ENCODE measurements at regions not wholly inside any gene's neighbourhood (a gene's known extent, or its start where the extent isn't known, plus 50 kb on each side); places are given as distances from the start of the nearest gene placed in this dataset.
"Not testable (repeated sequence)": the region's sequence is repeated elsewhere in the genome, so short reads cannot be mapped to it uniquely, and the experiment has no call there.

DNA sequence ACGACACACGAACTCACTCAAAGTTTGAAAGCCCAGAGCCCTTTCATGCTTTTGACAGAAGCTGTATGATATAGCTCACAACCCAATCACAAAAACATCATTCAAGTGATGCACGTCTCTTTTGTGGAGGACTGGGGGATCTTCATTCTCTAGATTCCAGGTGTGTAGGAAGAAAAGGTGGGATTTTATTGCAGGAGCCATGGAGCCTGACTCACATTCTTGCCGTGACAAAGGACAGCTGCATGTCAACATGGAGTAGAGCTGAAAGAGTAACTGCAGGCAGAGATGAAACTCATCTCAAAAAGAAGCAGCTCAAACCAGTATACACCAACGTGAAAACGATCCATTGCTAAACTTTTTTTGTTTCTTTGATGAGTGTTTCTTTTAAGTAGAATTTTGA is 50.9 kb upstream of the PDE1A start:
- no peak for DNase-seq

DNA sequence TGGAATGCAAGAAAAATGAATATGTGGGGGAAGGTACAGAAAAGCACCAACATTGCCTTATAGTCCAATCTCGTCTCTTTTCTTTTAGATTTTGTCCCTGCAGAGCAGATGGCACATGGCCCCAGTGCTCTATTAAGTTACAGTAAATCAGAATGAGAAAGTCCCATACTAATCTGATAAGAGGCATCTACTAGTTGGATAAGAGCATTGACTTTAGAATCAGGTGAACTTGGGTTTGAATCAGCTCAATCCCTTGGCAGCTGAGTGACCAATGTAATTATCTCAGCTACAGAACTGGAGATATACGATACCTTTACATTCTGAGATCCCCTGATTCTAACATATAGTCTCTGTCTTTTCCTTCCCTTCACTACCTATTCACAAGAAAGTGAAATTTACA is 54.8 kb upstream of the PDE1A start:
- DNase-seq = no peak

DNA sequence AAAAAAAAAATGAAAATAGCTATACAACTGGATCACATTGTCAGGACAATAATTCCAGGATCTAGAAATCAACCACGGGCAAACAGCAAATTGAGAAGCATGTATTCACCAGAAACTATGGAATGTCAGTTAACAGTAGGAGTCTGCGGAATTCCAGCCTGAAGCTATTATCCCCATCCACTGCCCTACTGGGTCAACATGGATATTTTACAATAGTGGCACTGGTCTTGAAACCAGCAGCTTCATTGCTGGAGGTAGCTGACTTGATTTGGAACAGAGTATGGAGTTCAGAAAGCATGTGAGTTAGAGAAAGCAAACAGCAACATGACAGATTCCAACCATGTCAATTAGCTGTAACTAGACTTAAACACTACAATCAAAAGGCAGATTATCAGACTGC is 55.7 kb upstream of the PDE1A start:
- DNase-seq = no peak

DNA sequence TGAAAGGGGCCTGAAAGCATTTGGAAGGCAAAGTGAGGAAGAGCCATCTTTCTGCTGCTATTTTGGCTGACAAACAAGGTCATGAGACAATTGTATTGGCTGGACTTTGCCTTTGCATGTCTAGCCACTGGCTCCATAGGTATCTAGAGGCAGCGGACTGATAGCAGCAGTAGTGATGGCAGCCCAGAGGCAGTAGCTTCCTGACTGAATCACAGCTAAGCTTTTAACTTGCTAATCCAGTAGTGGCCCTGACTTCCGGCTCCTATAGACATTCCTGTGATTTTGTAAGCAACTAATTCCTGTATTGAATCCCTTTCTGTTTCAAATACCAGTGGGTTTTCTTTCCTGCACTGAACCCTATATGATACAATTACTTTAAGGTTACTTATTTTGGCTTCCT is 69.8 kb upstream of the PDE1A start:
- DNase-seq = no peak

- no peak for DNase-seq
Observed at GRCh38 chr2:182499706-182500470, 73.1 kb upstream of the PDE1A start.

DNA sequence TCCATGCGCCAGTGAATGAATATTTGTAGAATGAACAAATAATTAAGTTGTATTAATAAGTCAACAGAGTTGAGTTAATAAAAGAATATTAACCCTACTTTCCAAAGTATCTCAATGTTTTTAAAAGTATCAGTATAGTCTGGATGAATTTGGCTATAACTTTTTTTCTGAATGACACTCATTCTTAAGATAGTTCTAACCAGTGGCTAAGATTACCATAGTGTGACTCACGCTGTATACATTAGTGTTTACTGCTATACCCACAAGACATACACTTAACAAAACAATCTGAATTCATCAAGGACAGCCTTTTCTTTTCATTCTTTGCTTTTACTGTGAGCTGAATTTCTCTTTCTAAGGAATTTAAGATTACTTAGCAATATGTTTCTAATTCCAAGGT is 77.0 kb upstream of the PDE1A start:
- no peak for DNase-seq

DNA sequence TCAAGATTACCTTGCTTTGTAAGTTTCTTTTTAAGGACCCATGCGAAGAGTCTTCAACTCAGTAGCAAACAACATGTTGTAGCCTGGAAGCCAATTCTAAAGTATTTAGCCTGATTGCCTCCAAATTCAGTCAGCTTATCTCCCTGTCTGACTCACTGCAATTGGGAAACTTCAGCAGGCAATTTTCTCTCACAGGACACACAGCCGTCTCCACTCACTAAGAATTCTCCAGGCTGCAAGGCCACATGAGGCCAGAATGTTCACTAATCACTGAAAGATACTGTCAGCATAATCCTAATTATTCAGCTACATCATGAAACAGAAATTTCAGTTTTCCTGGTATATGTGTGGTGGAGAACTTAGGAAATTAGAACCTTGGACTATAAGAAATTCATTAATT is 78.1 kb upstream of the PDE1A start:
- no peak for DNase-seq

GRCh38 chr2:182506606-182507005 is 79.8 kb upstream of the PDE1A start:
- DNase-seq = no peak

- not testable (repeated sequence) for DNase-seq
Observed at GRCh38 chr2:182508583-182508982, 81.7 kb upstream of the PDE1A start.

GRCh38 chr2:182509216-182509615 is 82.4 kb upstream of the PDE1A start:
- DNase-seq = no peak

GRCh38 chr2:182521453-182522404 is 94.9 kb upstream of the PDE1A start:
- no peak for DNase-seq

DNA sequence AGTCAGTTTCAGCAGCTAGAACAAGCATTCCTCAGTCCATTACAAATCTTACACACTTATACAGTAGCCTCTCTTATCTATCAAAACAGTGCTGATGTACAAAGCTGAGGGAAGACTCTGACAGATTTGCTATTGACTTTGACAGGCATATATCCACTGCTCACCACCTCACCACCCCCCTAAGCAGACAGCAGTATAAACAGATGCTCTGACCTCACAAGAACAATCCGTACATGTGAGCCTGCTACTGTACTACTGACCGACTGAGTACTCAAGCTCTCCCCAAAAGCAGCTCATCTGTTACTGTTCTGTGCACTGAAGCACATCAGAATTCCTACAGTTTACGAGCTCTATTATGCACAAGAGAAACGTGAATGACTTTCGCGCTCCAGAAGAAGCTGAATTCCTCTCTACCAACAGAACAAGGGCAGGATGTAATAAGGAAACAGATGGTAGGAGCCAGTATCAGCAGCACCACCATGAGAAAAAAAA is 95.6 kb upstream of the PDE1A start:
- DNase-seq = peak; percentile 67

- peak; percentile 15 for DNase-seq
Observed at GRCh38 chr2:182522972-182523473, 96.2 kb upstream of the PDE1A start.

GRCh38 chr2:182530636-182531035 is 103.8 kb upstream of the PDE1A start:
- DNase-seq = no peak

DNA sequence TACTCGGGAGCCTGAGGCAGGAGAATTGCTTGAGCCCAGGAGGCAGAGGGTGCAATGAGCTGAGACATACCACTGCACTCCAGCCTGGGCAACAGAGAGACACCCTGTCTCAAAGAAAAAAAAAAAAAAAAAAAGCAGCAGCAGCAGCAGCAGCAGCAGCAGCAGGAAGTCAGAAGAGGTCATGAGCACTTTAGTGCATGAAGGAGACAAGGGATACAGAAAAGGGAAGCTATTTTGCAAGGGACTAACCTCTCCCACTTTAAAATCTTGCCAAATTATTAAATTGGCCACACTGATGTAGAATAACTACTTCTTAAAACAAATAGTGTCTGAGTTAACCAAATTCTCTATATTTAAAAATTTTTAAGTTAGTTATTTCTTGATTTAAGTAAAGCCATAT is 113.4 kb upstream of the PDE1A start:
- no peak for DNase-seq

GRCh38 chr2:182541268-182541667 is 114.4 kb upstream of the PDE1A start:
- DNase-seq = no peak

- DNase-seq = no peak
Observed at GRCh38 chr2:182542501-182543258, 115.8 kb upstream of the PDE1A start.

GRCh38 chr2:182543741-182544525 is 117.1 kb upstream of the PDE1A start:
- DNase-seq = no peak

DNA sequence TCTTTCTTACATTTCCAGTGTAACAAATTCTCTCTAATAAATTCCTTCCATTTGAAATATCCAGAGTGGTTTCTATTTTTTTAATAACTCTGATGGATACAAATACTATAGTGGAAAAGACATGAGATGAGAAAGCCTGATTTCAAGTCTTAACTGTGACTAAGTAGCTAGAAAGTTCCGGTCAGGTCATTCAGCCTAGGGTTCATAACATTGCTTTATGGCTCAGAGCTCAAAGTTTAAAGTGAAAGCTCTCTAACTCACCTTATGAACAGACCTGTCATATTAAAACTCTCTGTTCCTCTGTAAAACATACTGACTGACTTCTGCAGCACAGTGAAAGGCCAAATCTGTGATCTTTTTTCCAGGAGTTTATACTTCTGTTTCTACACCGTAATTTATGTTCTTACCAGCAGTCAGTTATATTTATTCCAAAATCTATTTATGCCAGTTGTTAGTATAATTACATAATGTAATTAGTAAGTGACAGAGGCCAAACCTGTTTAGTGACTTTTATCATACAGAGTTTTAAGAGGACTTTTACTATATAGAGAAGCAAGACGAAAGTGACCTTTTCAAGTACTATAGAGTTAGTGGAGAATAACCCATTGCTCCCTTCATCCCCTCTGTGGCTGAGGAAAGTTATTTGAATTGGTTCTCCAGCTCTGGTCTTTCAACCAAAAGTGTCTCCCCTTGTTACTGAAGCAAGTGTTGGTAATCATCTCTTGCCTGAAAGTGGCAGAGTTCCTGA is 118.8 kb upstream of the PDE1A start:
- DNase-seq = no peak

DNA sequence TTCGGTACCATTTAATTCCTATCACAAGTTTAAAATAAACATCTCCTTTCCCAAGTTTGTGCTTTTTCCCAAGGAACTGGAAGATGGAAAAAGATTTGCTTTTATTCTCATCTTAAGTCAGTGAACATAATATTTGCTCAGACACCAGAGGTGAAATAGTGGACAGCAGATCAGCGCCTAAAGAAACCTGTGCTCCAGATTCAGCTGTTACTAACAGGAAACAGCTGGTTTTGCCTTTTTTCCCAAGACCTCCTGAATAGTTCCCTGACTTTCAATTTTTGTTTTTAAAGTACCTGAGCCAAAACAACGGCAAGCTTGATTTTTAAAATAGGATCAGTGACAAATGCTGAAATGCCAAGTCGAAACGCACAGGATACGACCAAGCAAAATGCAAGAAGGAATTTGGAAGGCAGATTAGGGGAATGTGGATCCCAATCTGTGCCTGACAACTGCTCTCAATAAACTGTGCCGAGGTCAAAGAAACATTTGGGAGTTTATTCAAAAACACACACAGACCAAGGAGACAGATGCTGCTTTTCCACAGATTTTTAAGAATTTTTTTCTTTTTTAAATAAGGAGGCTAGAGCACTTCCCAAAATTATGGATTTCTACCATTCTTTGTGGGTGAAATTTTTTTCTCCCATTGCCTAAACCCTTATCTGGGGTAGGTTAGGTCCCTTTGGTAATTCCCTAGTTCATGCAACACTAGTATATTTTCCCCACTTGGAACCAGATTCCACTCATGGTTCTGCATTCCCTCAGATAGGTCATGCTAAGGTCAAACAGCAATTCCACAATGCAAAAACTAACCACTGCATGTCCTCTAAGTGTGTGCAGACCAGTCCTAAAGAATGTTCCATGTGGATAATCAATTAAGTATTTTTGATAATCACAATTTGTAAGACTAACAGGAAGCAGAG is 121.5 kb upstream of the PDE1A start:
- DNase-seq = no peak

Data from NCI-H526 treated with DMSO at 0.1 percent for 48 hours (cell line).